GM18873 (cell line): ENCODE measurements at regions not wholly inside any gene's neighbourhood (a gene's known extent, or its start where the extent isn't known, plus 50 kb on each side); places are given as distances from the start of the nearest gene placed in this dataset.
"Not testable (repeated sequence)": the region's sequence is repeated elsewhere in the genome, so short reads cannot be mapped to it uniquely, and the experiment has no call there.

ENCODE experiments used
- ATAC-seq: cut with Tn5 transposase; IDR thresholded peaks from one replicate; pipeline ENCODE4 v1.9.1; 2021; ENCODE audit warnings: mild to moderate bottlenecking, moderate library complexity, moderate number of reproducible peaks; ENCODE audit not compliant: unreplicated experiment, low FRiP score

DNA sequence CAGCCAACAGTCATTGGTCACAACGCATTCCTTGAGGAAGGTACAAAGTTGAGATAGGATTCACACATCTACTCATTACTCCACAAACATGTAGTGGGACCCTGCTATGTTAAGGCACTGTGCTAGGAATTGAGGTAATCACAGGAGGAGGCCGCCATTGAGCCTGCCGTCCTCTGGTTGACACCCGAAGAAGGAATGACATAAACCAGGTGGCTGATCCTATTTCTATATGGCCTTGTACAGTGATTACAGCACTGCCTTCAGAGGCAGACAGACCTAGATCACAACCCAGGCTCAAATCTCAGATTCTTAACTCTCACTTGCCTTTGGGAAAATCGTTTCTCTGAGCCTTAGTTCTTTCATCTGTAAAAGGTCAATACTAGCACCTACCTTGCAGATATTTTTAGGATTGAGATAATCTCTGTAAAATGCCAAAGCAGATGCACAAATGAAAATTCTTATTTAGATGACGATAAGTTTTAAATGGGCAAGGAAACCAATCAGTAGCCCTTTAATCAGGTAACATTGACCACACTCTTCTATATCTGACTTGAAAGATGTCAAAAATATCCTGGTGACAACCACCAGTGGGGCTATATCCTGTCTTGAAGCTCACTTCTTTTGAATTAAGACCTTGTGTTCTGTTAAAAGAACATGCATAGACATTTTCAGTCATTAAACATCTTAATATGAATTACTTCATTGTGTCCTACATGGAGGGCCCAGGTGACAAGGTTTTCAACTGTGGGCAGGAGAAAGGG, 251.6 kb downstream of the KCTD12 start:
- no peak for ATAC-seq

DNA sequence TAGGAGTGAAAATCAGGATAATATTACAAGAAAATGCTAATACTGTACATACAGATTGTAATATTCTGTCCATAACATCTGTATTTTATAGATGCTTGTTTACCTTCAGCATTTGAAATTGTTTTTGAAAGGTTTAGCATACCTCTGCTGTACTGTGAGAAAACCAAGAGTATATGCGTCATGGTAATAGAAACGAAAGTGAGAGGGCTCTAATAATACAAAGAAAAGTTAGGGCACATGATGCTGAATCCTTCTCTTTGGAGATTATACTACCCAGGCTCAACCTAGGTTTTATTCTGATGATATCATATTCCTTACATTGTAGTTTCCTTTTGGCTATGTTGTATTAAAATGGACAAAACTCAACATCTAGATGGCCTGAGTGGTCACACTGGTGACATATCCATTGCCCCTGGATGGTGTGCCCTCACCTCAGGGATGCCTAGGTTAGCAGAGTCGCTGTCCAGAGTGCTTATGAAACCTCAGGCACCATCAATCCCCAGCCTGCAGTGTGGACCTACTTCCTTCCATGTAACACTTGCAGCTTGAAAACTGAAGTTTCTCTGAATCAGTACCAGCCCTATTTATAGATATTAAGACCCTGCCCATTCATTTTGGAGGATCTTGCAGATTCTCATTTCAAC, 253.7 kb downstream of the KCTD12 start:
- ATAC-seq, result no peak

DNA sequence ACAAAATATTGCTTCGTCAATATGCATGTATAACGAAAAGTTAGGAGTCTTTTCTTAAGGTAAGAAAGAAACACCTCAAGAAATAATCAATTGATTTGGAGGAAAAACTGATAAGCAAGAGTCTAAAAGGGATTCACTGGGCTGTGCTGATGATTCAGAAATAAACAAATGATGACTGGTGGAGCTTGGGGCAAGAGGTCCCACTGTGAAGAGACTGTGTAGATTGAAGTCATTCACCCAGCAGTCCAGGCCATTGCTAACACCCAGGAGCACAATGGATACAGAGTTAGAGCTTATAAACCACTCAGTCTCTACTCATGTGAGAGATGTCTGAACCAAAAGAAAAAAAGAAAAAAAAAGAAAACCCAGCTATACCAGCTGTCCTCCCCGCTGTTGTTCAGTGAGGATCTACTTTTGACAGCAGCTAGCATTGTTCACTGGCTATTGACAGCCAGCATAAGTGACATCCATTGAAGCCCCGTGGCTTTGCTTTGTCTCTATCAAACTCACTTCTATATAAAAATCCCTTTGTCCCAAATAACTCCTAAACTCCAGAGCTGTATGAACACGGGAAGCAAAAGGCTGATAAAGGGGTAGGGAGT, 255.5 kb downstream of the KCTD12 start:
- ATAC-seq, result no peak

DNA sequence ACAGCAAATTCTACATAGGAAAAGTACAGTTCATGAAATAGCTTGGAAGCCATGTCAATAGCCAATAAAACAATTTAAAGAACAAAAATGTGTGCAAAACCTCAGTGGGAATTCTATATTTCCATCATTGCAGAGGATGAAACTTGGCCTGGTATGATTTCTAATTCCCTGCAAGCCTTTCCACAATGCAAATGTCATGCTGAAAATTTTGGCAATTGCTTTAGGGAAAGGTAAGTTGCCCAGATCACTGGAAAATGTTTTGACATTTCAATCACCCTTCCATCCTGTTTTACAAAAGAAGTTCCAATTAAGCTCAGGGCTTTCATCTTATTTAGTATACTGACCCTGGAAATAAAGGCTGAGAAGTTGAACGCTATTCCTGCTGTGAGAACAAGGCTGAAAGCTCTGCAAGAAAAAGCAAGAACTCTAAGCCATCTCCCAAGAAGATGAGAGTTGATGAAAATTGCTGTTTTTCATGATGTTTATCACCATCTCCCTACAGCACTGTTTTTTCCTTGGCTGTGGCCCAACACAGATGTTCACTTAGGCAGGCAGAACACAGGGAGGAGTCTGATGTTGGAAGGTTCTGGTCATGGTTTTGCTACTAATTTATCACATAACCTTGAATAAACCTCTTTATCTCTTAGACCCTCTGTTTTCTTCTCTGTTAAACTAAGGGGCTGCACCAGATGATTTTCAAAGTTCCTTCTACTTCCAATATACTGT, 263.7 kb downstream of the KCTD12 start:
- ATAC-seq, result no peak

DNA sequence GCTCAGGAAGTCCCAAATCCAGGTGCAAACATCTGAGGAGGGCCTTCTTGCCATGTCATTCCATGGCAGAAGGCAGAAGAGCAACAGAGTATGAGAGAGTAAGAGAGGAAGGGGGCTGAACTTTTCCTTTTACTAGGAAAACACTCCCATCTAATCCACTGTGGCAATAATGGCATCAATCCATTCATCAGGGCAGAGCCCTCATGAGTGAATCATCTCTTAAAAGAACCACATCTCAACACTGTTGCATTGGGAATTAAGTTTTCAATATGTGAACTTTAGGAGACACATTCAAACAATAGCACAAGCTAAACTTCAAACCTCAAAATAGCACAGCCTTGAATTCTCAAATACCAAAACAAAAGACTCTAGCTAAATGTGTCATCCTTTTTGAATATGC, 264.5 kb downstream of the KCTD12 start:
- ATAC-seq, result no peak

DNA sequence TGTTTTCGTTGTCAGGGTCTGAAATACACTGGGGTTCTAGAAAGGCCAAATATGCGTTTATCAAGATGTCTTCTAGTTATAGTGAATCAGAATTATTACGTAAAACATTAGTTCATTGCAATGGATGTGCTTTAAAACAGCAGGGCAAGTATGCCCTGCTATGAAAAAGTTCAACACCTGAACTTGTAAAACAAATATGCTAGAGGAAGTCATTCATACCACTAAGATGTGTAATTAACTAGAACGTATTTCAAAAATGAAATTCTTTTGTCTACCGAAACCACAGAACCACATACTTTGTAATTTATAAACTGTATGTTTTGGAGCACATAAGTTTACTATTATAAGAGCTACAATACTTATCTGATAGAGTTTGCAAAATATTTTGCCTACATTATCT, 266.2 kb downstream of the KCTD12 start:
- no peak for ATAC-seq

DNA sequence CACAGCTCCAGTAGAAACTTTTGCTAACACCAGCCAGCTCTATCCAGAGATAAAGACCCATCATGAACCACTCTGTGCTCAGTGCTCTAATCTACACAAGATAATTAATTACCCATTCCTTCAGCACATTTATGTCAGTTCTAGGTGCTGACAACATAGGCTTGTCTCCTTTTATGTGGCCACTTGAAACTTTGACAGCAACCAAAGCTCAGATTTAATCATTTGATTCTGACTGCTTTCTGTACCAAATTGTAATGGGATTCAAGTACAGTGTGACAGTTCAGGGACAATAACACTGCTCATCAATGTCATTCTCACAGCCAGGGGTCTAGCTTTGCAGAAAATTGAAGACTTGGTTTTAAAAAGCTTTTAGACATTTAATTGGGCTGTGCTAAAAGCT, 266.6 kb downstream of the KCTD12 start:
- no peak for ATAC-seq

DNA sequence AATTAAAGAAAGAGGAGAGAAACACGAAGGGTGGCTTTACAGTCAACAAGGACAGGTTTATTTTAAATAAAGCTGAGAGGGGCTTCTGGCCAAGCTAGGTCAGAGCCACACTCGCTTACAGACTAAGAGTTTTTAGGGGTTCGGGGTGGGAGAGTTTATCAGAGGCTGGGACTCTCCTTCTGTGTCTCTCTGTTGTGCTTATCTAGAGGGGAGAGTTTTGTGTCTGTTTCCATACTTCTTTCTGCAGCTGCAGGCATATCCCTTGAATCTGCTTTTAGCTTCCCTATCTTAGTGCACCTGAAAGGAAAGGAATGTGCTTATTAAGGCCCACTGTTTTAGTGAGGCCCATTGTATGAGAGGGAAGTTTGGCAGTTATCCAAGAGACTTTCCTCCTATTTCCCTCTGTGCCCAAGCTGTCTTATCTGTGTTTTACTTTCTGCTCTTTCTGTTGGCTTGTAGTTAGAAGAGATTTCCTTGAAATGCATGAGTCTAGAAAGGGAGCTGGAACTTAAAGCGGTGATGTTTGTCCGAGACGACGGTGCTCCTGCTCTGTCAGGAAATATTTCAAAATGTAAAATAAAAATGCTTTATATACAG, 275.3 kb downstream of the KCTD12 start:
- ATAC-seq, result no peak

DNA sequence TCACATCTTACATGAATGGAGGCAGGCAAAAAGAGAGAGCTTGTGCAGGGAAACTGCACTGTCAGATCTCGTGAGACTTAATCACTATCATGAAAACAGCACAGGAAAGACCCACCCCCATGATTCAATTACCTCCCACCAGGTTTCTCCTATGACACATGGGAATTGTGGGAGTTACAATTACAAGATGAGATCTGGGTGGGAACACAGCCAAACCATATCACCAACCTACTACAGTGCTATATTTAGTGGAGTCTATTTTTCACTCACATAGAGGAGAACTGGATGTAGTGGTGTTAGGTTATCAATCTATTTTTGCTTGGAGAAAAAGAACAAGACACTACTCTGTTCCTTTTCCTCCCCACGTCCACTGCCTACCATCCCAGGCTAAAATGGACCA, 276.6 kb downstream of the KCTD12 start:
- no peak for ATAC-seq

DNA sequence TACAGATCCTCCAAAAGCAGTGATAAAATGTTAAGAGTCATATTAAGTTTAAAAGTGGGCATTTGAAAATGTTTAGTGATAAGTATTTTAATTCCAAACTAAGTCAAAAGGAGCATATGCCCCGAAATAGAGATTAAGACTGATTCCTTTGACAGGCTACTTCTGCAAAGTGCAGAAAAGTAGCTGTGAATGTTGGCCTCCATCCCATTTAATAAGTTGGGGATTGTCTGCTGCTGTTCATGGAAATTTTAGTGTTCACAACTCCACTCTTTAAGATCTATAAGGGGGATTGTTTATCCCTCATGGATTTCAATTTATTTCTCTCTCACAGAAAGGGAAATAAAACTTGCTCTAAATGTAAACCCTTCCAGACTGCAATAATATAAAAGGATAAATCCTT, 278.3 kb downstream of the KCTD12 start:
- no peak for ATAC-seq

DNA sequence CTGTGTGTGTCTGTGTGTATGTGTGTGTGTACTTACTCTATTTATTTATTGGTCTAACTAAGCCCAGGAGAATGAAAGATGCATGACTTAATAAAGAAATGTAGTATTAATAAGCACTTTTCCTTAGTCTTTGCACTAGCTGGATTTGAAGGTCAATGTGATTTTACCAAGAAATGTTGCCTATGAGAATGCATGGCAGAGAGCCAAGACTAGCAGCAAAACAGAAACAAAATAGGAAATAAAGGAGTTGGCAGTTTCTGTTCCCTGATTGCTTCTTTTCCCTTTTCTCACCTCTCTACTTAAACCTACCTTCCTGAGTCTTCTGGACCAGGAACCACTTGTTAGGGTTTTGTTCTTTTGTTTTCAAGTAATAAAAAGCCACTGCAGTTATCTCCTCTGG, 286.1 kb downstream of the KCTD12 start:
- no peak for ATAC-seq

DNA sequence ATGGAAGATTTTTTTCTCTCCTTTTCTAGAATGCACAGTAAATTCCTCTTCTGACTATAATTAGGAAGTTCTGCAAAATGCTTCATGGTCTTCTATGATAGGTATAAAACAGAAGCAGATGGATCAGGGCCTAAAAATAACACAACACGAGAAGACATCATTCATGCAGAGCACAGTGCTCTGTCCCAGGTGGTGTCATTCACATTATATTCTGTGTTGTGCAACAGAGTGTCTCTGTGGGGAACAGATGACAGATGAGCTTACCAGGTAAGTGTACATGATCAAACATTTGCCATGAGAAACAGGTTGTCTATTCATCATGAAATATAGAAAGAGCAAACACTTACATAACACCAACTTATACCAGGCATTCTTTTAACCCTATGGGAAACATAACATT, 288.3 kb downstream of the KCTD12 start:
- no peak for ATAC-seq

DNA sequence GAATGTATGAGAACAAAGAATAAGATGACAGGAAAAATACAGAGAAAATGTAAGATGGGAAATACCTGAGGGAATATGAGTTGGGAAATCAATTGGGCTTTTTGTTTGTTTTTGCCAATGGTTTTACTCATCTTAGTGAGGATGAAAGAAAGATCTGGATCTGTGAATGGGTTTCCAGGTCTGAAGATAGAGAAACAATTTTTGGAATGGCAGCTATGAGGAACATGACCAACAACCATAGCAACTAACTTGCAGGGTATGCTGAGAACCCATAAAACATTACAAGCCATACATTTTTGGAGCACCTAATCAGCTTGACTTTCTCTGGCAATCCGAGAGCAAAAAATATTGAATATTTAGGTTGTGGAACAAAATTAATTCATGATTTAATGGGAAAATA, 290.0 kb downstream of the KCTD12 start:
- ATAC-seq, result no peak

DNA sequence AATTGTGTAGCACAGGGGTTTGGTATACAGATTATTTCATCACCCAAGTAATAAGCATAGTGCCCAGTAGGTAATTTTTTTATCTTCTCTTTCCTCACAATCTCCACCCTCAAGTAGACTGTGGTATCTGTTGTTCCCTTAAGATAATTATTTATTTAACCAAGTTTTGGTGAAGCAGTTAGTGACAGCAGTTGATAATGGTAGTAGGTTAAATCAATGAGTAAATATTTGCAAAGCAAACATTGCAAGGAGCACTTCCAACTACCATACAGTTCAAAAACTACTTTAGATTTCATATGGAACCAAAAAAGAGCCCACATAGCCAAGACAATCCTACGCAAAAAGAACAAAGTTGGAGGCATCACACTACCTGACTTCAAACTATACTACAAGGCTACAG, 291.8 kb downstream of the KCTD12 start:
- no peak for ATAC-seq

DNA sequence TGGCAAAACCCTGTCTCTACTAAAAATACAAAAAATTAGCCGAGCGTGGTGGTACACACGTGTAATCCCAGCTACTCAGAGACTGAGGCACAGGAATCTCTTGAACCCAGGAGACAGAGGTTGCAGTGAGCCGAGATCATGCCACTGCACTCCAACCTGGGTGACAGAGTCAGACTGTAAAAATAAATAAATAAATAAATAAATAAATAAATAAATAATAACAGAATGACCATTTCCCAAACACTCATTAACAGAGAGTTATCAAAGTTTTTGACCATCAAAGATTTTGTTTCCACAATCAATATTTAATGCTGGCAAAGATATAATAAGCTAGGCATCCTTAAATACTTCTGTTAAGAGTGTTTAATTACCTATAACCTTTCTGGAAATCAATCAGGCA, 299.4 kb downstream of the KCTD12 start:
- ATAC-seq, result no peak

DNA sequence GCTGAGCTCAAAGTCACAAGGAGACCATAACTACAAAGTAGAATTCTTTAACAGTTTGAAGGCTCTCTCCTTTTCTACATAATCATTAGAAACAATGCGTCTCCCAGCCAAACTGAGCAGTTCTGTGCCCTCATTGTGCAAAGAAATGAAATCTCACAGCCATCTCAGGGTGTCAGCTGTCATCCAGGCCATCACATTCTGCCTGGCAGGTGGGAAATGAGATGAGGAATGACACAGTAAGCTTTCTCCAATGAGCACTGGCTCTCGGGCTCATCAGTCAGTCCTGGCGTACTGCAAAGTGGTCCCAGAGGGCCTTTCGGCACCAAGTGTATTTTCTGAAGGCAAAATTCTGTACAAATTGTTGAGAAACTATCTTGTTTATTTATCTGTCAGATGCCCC, 306.5 kb downstream of the KCTD12 start:
- no peak for ATAC-seq

DNA sequence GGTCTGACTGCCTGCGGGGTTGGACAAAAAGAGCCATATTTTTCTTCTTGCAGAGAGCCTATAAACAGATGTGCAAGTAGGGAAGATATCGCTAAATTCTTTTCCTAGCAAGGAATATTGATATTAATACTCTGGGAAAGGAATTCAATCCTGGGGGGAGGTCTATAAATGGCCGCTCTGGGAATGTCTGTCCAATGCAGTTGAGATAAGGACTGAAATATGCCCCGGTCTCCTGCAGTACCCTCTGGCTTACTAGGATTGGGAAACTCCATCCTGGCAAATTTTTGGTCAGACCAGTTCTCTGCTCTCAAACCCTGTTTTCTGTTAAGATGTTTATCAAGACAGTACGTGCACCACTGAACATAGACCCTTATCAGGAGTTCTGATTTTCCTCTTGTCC, 310.6 kb downstream of the KCTD12 start:
- not testable (repeated sequence) for ATAC-seq

DNA sequence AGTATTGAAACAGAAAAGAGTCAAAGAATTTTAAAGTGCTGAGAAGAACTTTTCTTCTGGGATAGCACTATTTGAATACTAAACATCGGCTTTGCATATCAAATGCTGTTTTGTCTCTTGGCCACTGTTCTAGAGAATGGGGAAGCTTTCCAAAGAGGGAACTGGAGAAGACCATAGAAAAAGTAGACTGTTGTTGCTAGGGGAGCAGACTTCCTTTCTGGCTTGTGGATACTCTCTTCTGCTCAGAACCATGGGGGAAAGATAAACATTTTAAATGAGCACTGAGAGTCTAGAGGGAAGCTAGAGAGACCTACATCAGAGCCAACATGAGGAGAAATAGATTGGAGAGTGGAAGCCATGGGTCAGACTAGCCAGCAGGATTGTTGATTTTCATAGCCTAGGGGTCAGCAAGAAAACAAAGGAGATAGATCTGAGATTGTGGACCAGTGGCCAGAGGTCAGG, 315.7 kb downstream of the KCTD12 start:
- ATAC-seq, result no peak

DNA sequence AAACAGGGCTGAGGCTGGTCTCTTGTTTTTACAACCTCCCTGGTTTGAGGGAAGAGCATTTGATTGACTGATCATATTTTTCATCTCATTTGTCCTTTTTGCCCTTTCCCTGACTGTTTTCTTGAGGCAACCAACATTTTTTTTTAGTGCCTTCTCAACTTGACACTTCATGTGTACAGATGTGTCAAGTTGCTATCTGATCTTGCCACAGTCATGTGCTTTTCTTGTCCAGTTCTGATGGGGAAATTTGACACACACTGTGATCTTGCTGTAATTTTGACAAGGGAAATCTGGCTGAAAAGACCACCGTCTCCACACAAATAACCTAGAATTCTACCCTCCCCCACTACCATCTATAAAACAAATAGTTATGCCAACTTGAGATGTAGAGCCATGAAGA, 329.6 kb downstream of the KCTD12 start:
- ATAC-seq, result no peak

DNA sequence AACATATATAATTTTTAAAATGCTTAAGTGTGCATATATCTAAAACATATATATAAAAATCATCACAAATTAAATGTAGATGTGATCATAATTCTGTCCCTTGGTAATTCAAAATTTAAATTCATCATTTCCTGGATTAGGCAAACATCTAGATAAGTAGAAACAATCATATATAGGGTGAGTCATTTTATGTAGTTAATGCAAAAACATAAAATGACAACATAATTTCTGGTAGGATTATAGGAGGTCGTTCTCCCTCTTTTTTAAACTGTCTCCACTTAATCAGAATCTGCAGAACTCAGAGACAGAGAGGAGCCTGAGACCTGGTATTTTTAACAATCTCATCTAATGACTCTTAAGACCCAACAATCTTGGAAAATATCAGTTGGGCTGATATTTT, 333.4 kb downstream of the KCTD12 start:
- ATAC-seq, result no peak
